Epithelial cell of prostate (primary cell): ENCODE measurements at regions not wholly inside any gene's neighbourhood (a gene's known extent, or its start where the extent isn't known, plus 50 kb on each side); places are given as distances from the start of the nearest gene placed in this dataset.

Source experiments
- DNase-seq: peaks from one replicate; pipeline ENCODE4 v3.0.0-alpha.2; 2011; ENCODE audit warnings: low read depth, low spot score
- H3K27ac ChIP-seq: fragments of 450-650 bp; 2 replicates; pipeline ENCODE4 v1.5.1; 2017; ENCODE audit warnings: mild to moderate bottlenecking

DNA sequence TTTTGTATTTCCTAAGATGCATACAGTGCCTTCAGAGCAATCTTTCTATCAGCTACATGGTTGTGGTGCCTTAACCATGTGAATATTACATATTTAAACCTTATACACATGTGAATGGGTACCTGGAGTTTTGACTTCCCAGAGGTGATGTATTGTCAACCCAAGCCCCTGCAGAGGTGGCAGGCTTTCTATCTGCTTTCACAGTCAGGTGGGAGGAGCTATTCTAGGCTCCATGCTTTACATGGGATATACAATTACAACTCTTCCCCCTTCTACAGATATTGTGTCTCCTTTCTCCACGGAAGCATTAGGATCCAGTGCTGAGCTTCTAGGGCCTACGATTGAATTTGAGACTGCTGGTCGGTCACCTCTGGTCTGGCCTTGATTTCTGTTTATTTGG is 89.8 kb upstream of the TUT7 start:
- no peak for DNase-seq
- H3K27ac ChIP-seq: no peak overlapping the region

DNA sequence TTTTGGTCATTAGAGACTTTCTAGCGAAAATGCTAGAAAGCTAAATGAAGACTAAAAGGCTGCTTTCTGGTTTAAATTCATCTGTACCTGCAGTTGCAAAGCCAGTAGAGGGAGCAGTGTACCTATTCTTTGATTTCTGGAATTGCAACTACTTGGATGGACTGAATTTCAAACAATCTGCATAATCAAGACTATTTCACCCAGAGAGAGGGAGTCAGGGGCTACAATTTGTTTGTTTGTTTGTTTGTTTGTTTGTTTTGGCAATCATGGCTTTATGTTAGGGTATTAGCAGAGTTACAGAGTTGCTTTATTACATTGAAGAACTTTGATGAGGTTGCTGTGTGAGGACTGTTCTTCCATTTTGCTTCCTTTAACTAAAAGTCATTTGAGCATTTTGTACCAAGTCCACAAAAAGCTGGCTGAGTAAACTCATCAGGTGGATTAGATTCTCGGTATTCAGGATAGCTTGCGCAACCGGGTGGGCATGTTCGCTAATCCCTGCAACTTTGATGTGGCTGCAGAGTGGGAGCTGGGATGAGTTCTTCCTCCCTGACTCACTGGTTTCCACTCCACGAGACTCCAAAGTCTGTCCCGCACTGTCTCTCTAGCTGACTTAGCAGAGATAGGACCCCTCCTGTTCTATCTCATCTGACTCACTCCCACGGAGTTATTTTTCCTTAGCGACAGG is 80.0 kb upstream of the TUT7 start:
- H3K27ac ChIP-seq: no peak overlapping the region
- no peak for DNase-seq

DNA sequence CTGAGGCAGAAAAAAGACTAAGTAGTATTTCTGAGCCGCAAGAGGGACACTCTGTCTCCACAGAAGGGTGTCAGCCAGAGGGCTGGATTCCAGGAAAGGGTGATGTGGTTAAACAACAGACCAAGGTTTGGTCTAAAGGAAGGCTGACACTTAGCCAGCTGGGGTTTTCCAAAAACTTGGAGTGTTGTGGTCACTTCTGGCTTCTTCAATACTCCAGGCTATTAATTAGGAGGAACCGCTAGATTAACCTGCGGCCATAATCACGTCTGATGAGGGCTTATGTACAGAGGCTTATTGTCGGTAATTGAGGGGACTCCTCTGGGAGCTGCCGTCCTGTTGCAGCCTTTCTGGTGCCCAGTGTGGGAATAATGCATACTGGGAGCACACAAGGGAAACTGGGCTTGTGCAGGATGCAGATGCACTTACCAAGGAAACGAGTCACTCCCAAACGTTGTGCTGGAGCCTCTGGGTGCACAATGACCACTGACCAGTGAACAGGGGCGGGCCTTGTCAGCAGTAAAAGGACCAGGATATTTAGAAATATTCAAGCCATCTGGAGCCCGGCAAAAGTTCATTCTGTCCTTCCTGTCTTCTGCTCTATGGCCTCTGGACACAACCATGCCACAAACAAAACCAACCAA is 70.2 kb upstream of the TUT7 start:
- H3K27ac ChIP-seq: no peak overlapping the region
- no peak for DNase-seq

DNA sequence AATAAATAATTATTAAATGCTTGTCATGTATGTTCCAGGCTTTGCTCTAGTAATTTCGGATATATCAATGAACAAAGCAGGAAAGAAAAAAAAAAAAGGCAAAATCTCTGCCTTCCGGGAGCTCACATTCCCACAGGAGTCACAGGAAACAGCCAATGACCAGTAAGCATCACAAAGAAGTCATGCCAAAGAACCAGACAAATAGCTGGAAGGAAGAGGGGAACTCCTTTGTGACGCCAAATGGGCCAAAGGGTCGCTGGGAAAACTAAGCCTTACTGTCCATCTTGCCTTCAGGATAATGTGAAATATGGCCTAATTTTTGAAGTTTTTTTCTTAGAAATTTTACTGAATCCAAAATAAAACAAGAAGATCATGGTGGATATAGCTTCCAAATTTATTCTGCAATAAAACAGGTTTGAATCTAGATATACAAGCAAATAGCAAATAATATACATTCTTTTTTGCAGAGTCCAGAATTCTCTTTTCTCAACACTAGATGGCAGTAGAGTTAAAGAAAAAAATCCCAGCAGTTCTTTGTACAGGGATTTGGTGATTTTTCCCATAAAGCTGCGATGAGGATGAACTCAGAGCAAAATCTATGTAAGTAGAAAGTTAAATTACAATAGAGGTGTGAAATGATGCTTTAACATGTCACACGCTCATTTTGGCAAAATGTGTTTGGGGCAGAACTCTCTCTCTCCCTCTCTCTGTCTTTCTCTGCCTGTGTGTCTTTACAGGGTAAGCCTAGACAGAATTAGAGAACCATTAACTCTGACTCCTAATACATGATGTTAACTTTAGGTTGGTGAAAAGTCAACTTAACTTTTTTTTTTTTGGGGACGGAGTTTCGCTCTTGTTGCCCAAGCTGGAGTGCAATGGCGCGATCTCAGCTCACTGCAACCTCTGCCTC is 60.0 kb upstream of the TUT7 start:
- no peak for DNase-seq
- no peak overlapping the region for H3K27ac ChIP-seq

DNA sequence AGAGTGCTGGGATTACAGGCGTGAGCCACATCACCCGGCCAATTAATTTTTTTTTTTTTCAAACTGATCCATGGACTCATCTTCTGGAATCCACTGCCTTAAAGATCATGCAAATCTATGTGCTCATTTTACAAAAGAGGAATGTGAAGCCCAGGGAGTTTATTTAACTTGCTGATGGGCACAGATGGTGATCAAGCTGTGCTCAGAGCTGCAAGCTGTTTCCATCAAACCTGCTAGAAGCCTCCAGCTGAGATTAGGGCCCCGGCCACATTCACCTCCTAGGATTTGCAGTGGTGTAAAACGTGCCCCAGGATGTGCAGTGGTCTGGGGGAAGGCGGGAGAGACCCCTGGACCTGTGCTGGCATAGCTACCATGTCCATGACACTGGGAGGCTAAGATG is 56.1 kb upstream of the TUT7 start:
- H3K27ac ChIP-seq: no peak overlapping the region
- DNase-seq: no peak

DNA sequence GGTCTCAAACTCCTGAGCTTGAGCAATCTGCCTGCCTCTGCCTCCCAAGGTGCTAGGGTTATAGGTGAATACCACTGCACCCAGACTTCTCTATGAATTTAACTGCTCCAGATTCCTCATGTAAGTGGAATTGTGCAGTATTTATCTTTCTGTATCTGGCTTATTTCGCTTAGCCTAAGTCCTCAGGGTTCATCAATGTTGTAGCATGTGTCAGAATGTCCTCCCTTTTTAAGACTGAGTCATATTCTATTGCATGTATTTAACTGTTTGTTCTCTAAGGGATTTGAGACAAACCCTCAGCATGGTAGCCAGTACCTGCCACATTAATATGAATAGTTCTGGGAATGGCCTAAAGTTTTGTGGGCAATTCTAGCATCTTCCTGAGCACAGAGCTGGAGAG is 53.9 kb upstream of the TUT7 start:
- peak; percentile 41 for DNase-seq

DNA sequence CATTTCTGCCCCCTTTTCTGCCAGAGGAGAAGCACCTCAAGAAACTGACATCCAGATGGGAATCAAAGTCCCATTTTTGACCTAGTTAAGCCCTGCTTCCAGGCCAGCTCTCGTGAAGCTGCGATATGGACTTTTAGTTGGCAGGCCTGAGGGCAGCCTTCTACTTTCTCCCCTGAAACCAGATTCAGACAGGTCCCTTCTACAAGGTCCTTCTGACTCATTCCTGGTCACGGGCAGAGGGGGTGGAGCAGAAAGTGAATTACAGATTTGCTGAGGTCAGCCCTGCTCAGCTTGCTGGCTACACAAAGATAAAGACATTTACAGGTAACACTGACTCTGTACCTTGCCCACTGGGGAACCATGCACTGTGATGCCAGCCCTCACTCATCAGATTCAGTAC is 52.8 kb upstream of the TUT7 start:
- peak; percentile 65 for DNase-seq
- peak overlapping the region; percentile 89 for H3K27ac ChIP-seq

More for the DNA sequence above, 53.9 kb upstream of the TUT7 start:
- H3K27ac ChIP-seq: peak overlapping the region; percentile 19

DNA sequence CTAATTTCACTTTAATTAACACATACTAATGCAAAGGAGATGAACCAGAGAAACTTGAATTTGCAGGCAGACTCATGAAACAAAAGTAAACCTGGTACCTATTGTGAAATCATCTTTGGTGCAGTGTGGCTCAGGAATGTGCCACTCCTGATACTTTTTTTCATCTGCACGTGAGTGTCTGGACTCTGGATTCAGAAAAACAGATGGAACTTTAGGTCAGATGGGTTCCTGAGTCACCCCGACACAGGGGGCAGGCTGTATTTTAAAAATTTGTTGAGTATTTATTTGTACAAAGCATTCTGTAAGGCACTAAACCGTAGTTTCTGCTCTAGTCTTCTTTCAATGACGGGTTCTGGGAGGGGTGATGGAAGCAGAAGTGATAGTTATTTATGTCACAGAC is 52.2 kb upstream of the TUT7 start:
- H3K27ac ChIP-seq: peak overlapping the region; percentile 89
- peak; percentile 69 for DNase-seq

DNA sequence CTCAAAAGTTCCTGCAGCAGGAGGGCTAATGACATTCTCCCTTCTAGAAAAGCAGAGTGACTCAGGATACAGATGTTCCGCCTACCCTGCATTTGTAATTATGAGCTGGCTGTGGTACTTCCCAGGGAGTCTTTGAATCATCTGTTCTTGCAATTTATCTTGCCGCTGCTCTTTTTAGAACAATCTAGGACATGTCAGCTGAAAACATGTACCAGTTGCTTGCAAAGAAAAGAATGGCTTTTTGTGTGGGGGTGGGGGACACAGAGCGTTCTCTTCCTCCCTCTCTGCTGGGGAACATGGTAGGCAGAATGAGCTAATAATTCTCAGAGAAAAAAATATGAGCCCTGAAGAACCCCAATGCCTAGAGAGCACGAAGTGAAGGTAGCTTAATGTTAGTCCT is 51.7 kb upstream of the TUT7 start:
- peak overlapping the region; percentile 89 for H3K27ac ChIP-seq
- DNase-seq: peak; percentile 84

DNA sequence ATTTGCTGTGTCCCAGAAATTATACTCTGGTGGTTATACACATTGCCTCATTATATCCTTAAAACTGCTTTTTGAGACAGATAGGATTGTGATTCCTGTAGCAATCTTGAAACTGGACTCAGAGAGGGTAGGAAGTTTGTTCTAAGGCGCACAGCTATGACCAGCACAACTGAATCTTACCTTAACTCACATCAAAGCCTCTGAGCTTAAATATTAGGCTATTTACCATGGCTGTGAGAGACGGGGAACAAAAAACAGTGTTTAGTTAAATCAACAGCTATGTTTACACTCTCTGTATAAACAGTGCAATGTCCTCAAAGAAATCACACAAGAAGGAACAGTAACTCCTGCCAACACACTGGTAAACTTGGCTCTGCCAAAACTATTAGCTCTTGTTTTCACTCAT is 50.9 kb upstream of the TUT7 start:
- no peak overlapping the region for H3K27ac ChIP-seq
- DNase-seq: no peak
